ENCODE measurements at regions not wholly inside any gene's neighbourhood (a gene's known extent, or its start where the extent isn't known, plus 50 kb on each side); places are given as distances from the start of the nearest gene placed in this dataset.

DNA sequence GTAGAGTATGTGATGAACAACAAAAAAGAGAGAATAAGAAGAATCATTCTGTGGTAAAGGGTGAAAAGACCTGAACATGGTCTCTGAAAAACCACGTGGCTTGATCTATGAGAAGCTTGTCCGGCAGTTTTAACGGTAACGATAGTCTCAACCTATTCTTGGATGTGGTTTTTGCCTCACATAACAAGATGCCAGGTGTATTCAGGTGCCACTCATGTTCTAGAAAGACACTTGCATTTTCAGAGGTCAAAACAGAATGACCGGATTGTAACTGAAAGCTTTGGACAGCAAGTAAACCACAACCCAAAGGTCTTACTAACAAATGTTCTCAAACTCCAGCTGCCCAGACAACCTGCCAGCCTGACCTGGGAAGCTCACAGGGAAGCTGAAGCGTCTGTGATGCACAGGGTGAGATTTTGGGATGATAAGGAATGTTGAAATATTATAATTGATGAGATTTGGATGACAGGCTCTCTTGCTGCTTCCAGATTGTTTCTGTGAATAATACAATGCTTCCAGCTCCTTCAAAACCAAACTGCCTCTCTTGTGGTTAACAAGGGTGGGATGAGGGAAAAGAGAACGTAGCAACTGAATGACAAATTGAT is 137.4 kb upstream of the GRB10 start:
- H3K79me2 ChIP-seq = no peaks in the 10 kb centered on the region
- H3K27ac ChIP-seq = no peak overlapping the region
- H3K9me3 ChIP-seq (ENCODE audit: low read depth) = no peaks in the 10 kb centered on the region
- DNase-seq (ENCODE audit: low spot score) = no peak
- TF ChIP-seq EZH2phosphoT487 (IDR thresholded peaks at IDR 0.05; ENCODE audit: low read depth, severe bottlenecking, unreplicated experiment) (no peak), EZH2 (IDR thresholded peaks at IDR 0.05; ENCODE audit: borderline replicate concordance) (no peak)
- TF ChIP-seq, protein P1, sequence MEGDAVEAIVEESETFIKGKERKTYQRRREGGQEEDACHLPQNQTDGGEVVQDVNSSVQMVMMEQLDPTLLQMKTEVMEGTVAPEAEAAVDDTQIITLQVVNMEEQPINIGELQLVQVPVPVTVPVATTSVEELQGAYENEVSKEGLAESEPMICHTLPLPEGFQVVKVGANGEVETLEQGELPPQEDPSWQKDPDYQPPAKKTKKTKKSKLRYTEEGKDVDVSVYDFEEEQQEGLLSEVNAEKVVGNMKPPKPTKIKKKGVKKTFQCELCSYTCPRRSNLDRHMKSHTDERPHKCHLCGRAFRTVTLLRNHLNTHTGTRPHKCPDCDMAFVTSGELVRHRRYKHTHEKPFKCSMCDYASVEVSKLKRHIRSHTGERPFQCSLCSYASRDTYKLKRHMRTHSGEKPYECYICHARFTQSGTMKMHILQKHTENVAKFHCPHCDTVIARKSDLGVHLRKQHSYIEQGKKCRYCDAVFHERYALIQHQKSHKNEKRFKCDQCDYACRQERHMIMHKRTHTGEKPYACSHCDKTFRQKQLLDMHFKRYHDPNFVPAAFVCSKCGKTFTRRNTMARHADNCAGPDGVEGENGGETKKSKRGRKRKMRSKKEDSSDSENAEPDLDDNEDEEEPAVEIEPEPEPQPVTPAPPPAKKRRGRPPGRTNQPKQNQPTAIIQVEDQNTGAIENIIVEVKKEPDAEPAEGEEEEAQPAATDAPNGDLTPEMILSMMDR (IDR thresholded peaks at IDR 0.05; ENCODE audit: poor library complexity) = no peak
- H3K36me3 ChIP-seq (replicated peaks; ENCODE audit: insufficient read depth, low read depth) = no peaks in the 10 kb centered on the region
- no peaks in the 10 kb centered on the region for H3K4me1 ChIP-seq (ENCODE audit: insufficient read depth)
- no peaks in the 10 kb centered on the region for H3K27me3 ChIP-seq
- no peak overlapping the region for H2AFZ ChIP-seq
- H4K20me1 ChIP-seq (ENCODE audit: insufficient read depth, poor library complexity, severe bottlenecking) = no peaks in the 10 kb centered on the region
- WGBS (ENCODE audit: low lambda C conversion rate, missing lambda C conversion rate) = 82% methylated on average over 7 of the region's 7 CpGs
- no peaks in the 10 kb centered on the region for H3K9me2 ChIP-seq (replicated peaks; ENCODE audit: insufficient read depth)
- H3K4me2 ChIP-seq = no peak overlapping the region
- no peak overlapping the region for H3K4me3 ChIP-seq

DNA sequence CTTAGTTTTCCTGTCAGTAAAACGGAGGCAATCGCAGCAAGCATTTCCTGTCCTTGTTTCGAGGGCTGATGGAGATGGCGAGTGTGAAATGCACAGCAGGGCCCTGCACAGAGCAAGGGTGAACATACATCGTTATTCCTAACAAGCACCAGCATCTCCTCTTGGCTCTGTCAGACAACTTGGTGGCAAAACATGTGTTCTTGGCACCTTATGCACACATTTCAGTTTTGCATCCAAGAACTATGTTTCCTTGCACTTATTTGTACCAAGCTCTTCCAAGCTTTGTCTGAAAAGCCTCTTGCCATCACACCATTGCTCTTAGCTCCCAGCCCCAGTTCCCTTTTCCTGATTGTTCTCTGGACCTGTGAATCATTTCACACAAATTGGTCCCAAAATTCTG is 132.9 kb upstream of the GRB10 start:
- H3K9me2 ChIP-seq (replicated peaks; ENCODE audit: insufficient read depth) = no peaks in the 10 kb centered on the region
- H3K4me2 ChIP-seq = no peak overlapping the region
- no peaks in the 10 kb centered on the region for H3K9me3 ChIP-seq (ENCODE audit: low read depth)
- no peak for DNase-seq (ENCODE audit: low spot score)
- WGBS (ENCODE audit: low lambda C conversion rate, missing lambda C conversion rate) = 89% methylated on average over 5 of the region's 5 CpGs
- H2AFZ ChIP-seq = no peak overlapping the region
- H3K4me3 ChIP-seq = no peak overlapping the region
- no peak overlapping the region for H3K27ac ChIP-seq
- no peaks in the 10 kb centered on the region for H3K27me3 ChIP-seq
- no peaks in the 10 kb centered on the region for H3K79me2 ChIP-seq
- H3K36me3 ChIP-seq (replicated peaks; ENCODE audit: insufficient read depth, low read depth) = no peaks in the 10 kb centered on the region
- TF ChIP-seq, protein P1 (IDR thresholded peaks at IDR 0.05; ENCODE audit: poor library complexity) = no peak
- TF ChIP-seq EZH2 (IDR thresholded peaks at IDR 0.05; ENCODE audit: borderline replicate concordance) (no peak), EZH2phosphoT487 (IDR thresholded peaks at IDR 0.05; ENCODE audit: low read depth, severe bottlenecking, unreplicated experiment) (no peak)
- no peaks in the 10 kb centered on the region for H4K20me1 ChIP-seq (ENCODE audit: insufficient read depth, poor library complexity, severe bottlenecking)
- H3K4me1 ChIP-seq (ENCODE audit: insufficient read depth) = no peaks in the 10 kb centered on the region

GRCh38 chr7:50914460-50914859 is 131.8 kb upstream of the GRB10 start:
- Histone ChIP-seq H3K9me3 (ENCODE audit: low read depth) (no peaks in the 10 kb centered on the region), H3K27ac (no peak overlapping the region), H3K79me2 (no peaks in the 10 kb centered on the region), H2AFZ (no peak overlapping the region), H3K4me3 (no peak overlapping the region), H3K27me3 (no peaks in the 10 kb centered on the region), H3K9me2 (replicated peaks; ENCODE audit: insufficient read depth) (no peaks in the 10 kb centered on the region), H3K4me2 (no peak overlapping the region), H4K20me1 (ENCODE audit: insufficient read depth, poor library complexity, severe bottlenecking) (no peaks in the 10 kb centered on the region), H3K36me3 (replicated peaks; ENCODE audit: insufficient read depth, low read depth) (no peaks in the 10 kb centered on the region), H3K4me1 (ENCODE audit: insufficient read depth) (no peaks in the 10 kb centered on the region)
- TF ChIP-seq EZH2 (IDR thresholded peaks at IDR 0.05; ENCODE audit: borderline replicate concordance) (no peak), EZH2phosphoT487 (IDR thresholded peaks at IDR 0.05; ENCODE audit: low read depth, severe bottlenecking, unreplicated experiment) (no peak)
- TF ChIP-seq, protein P1 (IDR thresholded peaks at IDR 0.05; ENCODE audit: poor library complexity) = no peak
- DNase-seq (ENCODE audit: low spot score) = no peak
- 62% methylated on average over 3 of the region's 3 CpGs for WGBS (ENCODE audit: low lambda C conversion rate, missing lambda C conversion rate)
